DOHH2 (cell line): ENCODE measurements at regions not wholly inside any gene's neighbourhood (a gene's known extent, or its start where the extent isn't known, plus 50 kb on each side); places are given as distances from the start of the nearest gene placed in this dataset.

ENCODE experiments used
- CTCF ChIP-seq: fragments of 200-600 bp; sonication (generic); IDR thresholded peaks from one replicate; pipeline ENCODE4 v1.5.1; 2014; ENCODE audit warnings: antibody characterized with exemption, mild to moderate bottlenecking, low read depth, low read length; ENCODE audit not compliant: poor library complexity, severe bottlenecking
- EZH2phosphoT487 ChIP-seq: fragments of 200-600 bp; sonication (generic); IDR thresholded peaks from 2 replicates; pipeline ENCODE4 v1.6.1; 2017; ENCODE audit warnings: borderline replicate concordance, mild to moderate bottlenecking, antibody characterized with exemption, low read length, moderate library complexity, mixed read lengths

GRCh38 chr15:94098921-94099573 is 132.3 kb upstream of the MCTP2 start:
- no peak for TF ChIP-seq EZH2phosphoT487
- TF ChIP-seq CTCF: no peak
